HG03432 (cell line): ENCODE measurements at regions not wholly inside any gene's neighbourhood (a gene's known extent, or its start where the extent isn't known, plus 50 kb on each side); places are given as distances from the start of the nearest gene placed in this dataset.

Experiments
- ATAC-seq: cut with Tn5 transposase; IDR thresholded peaks from one replicate; pipeline ENCODE4 v1.9.1; 2021; ENCODE audit warnings: mild to moderate bottlenecking, moderate library complexity; ENCODE audit not compliant: unreplicated experiment

DNA sequence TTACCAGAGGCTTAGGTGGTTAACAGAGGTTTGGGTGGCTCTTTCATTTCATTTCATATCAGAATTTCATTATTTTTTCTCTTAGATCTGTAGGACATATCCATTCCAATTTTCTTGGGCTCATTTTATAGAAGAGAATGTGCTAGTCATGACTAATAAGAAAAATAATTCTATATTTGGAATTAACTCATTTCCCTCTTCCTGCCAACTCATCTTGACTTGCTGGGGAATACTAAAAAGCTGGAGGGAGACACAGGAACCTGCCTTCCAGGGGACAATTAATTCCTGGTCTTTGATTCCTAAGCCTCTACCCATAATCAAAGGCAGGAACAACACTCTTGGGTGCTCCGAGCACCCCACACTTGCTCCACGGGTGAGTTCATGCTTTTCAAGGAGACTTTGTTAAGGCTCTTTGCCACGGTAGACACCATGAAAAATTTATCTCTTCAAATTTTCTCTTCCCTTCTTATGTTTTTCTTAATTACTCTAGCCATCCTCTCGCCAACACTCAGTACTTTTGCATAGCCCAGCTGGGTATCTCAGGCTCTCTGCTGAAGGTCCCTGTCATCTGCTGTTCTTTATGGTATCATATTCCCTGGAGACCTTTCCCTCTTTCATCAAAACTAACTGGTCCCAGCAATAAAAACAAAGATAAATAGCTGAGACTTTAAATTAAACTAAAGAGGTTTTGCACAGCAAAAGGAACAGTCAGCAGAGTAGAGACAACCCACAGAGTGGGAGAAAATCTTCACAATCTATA, 273.9 kb downstream of the NPR3 start:
- no peak for ATAC-seq

DNA sequence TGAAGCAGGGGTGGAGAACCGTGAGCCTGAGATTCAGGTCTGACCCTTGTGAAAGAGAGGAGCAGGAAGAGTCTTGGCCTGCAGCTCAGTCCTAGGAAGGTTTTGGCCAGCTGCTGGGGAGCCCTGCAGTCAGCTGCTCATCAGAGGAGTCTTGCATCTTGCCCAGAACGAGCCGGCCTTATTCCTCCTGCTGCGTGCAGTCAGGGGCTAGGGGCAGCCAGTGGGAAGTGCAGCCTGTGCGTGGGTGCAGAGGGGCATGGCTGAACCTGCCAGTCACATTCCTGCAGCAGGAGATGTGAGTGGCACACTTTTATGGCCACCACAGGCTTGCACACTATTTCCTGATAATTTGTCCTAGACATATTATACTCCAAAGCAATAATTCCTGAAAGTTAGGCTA, 278.7 kb downstream of the NPR3 start:
- no peak for ATAC-seq

DNA sequence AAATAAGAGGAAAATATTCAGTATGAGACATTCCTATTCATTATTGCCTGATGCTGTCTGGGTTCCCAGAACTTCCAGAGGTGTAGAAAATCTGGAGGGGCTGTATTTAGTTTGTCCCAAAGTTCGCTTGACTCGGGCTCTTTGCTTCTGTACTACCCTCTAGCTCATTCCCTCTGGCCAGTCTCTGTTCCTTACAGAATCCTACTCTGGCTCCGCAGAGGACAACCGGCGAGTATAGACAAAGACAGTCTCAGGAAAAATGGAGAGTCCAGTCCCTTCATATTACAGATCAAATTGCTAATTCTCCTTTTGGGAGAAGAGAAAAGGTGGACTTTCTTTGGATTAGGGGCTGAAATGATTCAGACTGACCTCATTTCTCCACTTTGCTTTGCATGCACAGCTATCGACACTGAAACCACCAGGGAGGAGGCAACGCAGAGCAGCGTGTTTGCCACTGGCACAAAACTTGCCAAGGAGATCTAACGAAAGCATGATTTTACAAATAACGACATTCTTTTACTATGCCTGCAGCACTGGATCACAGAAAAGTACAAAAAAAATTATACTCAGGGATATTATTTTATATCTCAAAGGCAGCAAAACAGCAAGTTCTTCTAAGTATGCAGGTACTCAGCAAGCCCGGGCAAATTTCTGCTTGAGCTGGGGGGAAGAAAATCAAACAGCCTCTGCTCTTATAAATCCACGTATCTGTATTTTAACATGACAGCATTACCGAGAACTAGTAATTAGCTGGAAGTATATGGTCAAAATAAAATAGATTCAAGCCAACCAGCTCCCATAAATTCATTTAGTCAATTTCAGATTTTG, 279.7 kb downstream of the NPR3 start:
- no peak for ATAC-seq

DNA sequence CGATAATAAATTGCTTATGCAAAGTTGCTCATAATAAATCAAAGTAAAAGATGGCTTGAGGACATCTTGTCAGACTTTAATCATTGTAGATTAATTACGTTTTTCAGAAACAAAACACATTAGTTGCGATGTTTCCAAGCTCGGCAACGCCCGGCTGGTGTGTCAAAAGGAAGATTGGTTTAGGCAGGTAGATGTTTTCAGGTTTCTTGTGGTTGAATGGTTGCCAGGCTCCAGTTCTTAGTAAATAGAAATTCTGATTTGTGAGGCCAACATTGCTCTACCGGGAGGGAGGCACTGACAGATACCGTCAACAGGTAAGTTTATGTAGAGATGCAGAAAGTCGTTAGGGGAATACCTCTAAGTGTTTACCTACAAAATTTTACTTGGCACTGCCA, 280.3 kb downstream of the NPR3 start:
- ATAC-seq, result no peak

DNA sequence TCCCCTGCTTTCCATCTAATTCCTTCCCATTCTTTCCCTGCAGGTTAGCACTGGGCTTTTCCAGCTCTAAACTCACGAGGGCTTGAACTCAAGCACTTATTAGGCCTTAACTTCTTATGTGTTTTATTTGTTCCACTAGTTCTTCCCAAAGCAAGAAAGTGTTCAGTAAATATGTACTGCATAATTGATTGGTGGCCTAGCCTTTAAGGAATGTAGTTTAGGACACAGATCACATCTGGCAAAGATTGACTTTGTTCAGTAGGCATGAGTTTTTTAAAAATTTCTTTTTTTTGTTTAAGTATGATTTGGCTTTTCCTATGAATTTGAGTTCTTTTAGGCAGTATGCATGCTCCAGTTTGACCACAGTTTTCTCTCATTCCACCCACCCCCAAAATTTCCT, 285.2 kb downstream of the NPR3 start:
- no peak for ATAC-seq

DNA sequence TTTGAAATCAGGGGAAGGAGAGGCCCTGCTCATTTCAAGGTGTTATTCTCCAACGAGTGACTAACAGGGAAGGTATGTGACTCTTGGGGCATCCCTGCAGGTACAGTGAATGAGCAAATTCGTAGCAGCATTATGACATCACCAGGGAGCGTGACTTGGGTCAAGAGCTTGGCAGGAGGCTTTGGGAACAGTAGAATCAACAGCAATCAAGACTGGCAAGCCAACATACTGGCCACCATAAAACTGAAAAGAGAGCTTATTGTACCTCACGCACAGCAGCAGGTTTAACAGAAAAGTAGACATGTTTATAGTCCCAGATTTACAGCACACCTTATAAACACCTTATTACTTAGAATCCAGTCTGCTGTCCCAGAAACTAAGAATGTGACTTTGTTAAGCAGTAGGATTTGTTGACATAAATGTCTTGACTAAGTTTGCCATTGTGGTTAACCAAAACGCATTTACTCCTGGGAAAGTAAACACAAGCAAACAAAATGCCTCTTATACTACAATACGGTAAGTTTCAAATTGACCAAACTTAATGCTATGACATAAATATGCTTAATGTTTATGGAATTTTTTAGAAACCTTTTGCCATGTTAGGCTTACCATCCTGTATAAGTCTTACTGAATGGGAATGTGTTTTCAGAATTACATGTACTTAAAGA, 297.8 kb downstream of the NPR3 start:
- ATAC-seq, result no peak

DNA sequence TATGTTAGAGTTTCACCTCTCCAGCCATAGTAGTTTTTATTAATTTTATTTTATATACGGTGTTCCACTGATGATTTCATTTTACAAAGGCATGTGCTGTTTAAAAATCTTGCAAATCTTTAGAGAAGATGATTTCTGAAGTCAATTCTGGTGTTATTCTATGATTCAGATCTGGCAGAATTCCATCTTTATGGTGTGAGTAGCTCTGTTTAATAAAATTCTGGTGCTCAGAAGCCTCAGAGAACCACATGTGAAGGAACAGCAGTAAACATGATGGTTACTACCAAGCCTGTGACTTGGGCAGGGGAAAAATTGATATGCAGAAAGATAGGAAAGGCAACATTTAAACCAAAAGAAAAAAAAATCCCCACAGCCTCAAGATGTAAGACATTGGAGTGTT, 299.7 kb downstream of the NPR3 start:
- ATAC-seq, result no peak

DNA sequence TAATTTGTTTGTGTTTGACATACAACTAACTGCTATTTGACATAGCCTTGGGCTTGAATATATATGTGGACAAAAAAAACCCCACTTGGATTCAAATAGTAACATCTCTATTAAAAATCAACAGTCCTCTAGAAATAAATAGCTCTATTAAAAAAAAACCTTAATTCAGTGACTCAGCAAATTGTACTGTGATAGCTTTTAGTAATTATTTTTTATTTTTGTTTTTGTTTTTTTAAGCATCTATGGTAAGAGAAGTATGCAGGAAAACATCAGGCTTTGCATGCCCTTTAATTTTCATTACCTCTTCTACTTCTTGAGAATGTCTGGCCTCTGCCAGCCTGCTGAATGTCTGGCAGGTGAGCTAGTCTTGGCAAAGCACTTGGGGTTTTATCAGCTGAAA, 300.7 kb downstream of the NPR3 start:
- no peak for ATAC-seq

DNA sequence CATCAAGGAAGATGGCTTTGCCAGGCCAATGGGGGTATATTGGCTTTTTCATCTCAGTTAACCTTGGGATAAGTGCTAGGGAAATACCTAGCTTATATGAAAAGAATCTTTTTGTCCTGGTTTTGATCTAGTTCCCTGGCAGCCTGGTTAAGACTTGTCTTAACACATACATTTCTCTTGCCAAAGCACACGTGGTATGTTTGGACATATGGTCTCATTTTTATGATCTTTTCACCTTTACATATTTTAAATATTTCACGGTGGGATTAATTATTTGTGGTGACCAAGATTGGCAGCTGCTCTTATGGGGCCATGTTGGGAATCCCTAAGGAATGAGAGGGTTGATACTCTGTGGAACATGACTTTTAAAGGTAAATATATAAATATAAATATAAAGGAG, 312.5 kb downstream of the NPR3 start:
- no peak for ATAC-seq

DNA sequence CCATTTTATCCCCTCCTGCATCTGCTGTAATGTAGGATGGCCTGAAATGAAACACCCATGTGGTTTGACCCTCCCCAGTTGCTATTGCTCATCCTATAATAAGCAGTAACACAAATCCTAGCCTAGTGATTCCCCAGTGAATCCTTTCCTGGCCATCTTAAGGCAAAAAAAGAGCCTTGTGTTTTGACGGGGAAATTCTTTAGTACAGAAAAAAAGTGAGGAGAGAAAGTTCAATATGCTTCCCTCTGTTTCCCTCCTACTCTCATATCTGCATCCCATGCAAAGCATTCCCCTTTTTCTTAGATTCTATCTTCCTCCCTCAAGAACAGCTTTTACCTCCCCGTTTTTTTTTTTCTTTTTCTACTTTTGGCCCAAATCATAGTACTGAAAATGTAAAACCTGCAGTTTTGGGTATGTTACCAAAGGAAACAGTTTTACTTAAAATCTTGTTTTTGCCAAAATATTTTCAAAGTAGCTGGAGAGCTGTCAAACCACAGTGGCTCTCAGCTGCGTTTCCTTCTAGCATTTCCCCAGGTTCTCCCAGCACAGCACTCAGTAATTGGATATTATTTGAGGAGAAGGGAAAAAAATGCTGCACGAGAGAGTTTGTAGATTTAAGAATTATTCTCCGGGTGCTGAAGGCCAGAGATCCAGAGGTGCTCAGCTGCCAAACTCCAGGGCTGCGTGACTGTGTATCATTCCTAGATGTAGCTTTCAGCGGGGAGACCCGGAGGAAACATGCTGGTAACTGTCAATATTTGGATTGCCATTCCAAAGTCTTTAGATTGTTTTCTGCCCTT, 321.4 kb downstream of the NPR3 start:
- no peak for ATAC-seq

DNA sequence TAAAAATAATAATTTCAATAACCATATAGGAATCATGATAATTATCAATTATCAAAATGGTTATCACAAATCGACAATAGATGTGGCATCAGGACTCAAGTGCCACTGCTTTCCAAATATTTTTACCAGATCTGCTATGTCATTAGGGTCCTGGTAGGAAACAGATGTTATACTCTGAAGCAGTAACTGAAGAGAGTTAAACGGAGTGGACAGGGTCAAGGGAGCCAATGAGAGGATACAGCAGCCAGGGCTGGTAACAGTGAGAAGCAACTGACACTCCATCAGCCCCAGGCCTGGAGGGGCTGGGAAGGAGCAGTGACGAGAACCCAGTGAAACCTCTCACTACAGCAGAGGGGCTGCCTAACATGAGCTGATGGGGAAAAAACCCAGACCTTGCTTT, 322.4 kb downstream of the NPR3 start:
- ATAC-seq, result no peak

DNA sequence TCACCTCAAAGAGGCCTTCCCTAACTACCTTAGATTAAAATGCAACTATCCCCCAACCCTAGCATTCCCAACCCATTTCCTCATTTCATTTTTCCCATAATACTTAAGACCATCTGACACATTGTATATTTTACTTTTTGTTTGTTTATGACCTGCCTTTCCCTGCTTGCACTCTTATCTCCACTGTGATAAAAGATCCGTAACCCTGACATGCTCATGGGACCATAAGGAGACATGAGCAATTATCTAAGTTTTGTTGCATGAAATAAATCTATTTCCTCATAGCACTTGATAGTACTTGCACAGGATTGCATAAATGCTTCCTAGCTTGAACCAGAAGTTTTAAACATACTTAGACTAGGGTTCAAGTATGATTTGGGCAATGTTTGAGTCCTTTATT, 323.7 kb downstream of the NPR3 start:
- ATAC-seq, result no peak

DNA sequence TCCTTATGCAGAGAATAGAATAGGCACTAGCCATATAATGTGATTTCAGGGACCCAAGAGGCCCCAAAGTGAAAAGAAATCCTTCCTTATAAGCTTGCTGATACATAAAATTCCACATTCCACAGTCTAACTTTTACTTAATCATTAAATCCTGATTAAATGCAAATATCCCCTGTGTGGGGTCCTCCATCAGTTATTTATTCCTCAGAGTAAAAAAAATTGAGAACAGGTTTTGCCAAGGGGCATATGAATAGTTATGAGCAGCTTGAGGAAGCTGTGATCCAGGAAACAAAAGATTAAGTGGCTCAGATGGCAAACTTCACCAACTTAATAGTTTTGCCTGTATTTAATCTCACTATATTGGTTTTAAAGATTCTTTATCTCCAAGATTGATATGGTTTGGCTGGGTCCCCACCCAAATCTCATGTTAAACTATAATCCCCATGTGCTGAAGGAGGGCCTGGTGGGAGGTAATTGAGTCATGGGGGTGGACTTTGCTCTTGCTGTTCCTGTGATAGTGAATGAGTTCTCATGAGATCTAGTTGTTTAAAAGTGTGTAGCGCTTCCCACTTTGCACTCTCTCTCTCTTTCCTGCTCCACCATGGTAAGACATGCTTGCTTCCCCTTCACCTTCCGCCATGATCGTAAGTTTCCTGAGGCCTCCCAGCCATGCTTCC, 324.9 kb downstream of the NPR3 start:
- ATAC-seq, result no peak

DNA sequence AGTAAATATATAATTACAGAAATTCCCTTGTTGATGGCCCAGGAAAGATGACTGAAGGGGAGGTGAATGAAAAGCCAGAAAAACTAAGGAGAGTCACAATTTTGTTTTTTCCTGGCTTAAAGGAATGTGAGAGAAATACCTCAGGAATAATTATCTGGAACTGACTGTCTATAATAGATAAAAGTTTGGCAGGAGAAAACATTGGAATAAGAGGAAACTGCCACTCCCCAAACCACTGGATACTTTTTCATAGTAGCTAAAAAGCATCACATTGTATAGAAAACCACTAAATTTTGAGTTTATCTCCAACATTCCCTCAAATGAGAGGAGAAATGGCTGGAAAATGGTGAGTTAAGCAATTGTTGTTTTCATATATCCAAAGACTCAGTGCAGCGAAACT, 326.0 kb downstream of the NPR3 start:
- no peak for ATAC-seq

DNA sequence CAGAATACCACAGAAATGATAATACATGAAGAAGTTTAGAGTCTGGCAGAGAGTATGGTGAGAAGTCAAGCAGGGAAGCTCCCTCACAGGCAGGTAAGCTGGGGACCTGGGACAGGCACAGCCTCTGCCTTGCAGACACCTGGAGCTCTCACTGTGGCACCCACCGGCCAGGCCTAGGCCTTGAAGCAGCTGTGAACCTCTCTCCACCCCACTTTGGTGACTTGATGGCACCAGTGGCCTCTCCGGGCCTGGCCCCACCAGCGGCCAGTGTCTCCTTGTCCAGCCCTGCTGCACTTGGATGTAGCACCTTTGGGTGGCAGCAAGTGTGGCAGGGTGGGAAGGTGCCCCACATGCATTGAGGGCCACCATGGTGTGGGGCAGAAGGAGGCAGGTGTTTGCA, 330.5 kb downstream of the NPR3 start:
- ATAC-seq, result no peak

DNA sequence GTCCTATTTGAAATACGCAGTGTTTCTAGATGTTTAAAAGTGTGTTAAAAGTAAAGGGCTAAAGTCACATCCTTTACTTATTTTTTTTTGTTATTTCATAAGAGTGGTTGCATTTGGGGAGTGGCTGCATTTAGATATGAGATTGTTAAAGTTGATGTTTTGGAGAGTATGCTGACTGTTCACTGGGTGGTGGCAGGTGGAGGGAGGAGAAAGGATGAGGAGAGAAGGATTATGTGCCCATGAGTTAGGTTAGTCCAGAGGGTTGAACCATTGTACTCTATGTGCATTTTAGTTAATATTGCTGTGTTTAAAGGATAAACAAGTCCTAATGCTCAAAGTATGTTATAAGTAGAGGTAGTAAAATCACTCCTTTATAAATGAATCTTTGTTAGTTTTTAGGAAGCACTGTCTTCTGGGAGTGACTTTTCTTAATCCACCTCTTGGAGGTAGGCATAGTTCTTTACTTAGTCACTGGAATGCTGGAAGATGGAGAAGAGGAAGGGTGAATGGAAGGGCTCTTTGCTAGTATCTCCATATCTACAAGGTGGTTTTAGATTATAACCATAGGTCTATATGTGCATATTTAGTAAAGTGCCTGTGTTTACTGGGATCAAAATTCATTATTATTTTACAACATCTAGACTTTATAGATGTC, 332.3 kb downstream of the NPR3 start:
- ATAC-seq, result no peak

DNA sequence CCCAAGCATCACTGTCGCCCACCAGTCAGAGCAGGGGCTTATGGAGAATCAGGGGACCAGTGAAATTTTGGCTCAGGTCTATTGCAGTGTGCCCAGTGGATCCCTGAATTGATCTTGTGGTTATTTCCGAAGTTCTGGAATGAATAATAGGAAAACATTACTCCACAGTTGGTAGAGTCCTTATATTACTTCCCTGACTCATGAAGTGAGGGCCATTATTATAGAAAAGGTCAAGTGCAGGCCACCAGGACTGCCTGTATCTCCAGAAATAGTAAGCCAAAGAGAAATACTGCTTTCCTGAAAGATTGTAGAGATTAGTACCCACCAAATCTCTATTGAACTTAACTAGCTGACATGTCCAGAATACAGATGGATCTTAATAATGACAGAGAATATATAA, 335.0 kb downstream of the NPR3 start:
- ATAC-seq, result no peak

DNA sequence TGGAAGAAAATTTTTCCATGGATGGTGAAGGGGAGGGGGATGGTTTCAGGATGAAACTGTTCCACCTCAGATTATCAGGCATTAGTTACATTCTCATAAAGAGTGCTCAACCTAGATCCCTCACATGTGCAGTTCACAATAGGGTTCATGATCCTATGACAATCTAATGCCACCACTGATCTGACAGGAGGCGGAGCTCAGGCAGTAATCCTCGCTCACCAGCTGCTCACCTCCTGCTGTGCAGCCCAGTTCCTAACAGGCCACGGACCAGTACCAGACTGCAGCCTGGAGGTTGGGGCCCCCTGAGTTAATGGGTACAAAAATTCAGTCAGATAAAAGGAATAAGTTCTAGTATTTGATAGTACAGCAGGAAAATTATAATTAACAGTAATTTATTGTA, 337.2 kb downstream of the NPR3 start:
- ATAC-seq, result no peak

DNA sequence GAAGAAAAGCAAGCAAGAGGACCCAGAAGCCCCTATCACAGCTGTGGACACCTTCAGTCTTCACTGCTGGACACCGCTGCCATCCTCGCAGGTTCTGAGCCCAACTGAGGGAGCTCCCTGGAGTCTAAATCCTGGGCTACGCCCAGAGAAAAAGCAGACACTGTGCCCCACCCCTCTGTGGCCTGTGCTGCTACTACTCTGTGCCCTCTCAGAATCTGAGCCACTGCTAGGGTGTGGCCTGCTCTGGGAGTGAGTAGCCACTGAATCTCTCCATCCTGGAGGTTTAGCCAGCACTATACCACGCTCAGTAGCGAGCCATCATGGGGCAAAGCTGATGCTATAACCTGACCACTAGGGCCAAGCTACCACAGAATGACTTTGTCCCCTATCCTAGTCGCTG, 338.2 kb downstream of the NPR3 start:
- ATAC-seq, result no peak

DNA sequence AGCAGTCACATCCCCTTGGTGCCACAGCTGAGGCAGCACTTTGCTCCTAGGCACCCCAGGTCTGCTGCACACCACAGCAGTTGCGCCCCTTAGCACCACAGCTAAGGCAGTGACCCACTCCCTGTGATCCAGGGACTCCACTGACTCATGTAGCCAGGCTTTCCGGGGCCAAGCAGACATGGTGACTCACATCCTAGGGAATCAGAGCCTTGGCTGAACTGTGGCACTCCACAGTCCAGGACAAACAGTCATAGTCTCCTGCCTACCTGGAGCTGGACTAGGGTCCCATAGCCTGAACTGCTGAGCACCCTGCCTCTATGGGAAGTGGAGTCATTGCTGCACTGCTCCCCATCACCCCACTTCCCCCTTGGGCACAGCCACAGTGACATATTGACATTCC, 338.7 kb downstream of the NPR3 start:
- ATAC-seq, result no peak
